Lung microvascular endothelial cell (primary cell): ENCODE measurements at regions not wholly inside any gene's neighbourhood (a gene's known extent, or its start where the extent isn't known, plus 50 kb on each side); places are given as distances from the start of the nearest gene placed in this dataset.

Experiments used
- DNase-seq, 2 donors: peaks; one replicate each; pipeline versions ENCODE4 v3.0.0 to v3.0.0-alpha.2; 2010; ENCODE audit warnings: low read depth in 2 of 2

- DNase-seq = no peak
Observed at GRCh38 chr2:23065210-23065609, 319.8 kb upstream of the KLHL29 start.

GRCh38 chr2:23065936-23066335 lies 319.0 kb upstream of the KLHL29 start:
- no peak for DNase-seq

- DNase-seq = no peak
Observed at GRCh38 chr2:23066686-23067085, 318.3 kb upstream of the KLHL29 start.

- DNase-seq = no peak
Observed at GRCh38 chr2:23069156-23069555, 315.8 kb upstream of the KLHL29 start.

- no peak for DNase-seq
Observed at GRCh38 chr2:23069923-23070322, 315.1 kb upstream of the KLHL29 start.

GRCh38 chr2:23073056-23073455 lies 311.9 kb upstream of the KLHL29 start:
- no peak for DNase-seq

GRCh38 chr2:23073671-23074070 lies 311.3 kb upstream of the KLHL29 start:
- DNase-seq = no peak

- DNase-seq = no peak
Observed at GRCh38 chr2:23077596-23077995, 307.4 kb upstream of the KLHL29 start.

- no peak for DNase-seq
Observed at GRCh38 chr2:23078784-23079434, 306.1 kb upstream of the KLHL29 start.

- DNase-seq = no peak
Observed at GRCh38 chr2:23083966-23084365, 301.0 kb upstream of the KLHL29 start.

- DNase-seq = no peak
Observed at GRCh38 chr2:23091019-23091418, 294.0 kb upstream of the KLHL29 start.

- DNase-seq = no peak
Observed at GRCh38 chr2:23091900-23092299, 293.1 kb upstream of the KLHL29 start.

- peak; percentile 2 to 13 for DNase-seq
Observed at GRCh38 chr2:23092831-23093230, 292.1 kb upstream of the KLHL29 start.

- no peak for DNase-seq
Observed at GRCh38 chr2:23093513-23093912, 291.5 kb upstream of the KLHL29 start.

- DNase-seq = no peak
Observed at GRCh38 chr2:23096906-23097602, 287.9 kb upstream of the KLHL29 start.

GRCh38 chr2:23100406-23100805 lies 284.6 kb upstream of the KLHL29 start:
- no peak for DNase-seq

- DNase-seq = no peak
Observed at GRCh38 chr2:23106242-23106785, 278.7 kb upstream of the KLHL29 start.

GRCh38 chr2:23107327-23107941 lies 277.5 kb upstream of the KLHL29 start:
- no peak for DNase-seq

- DNase-seq = no peak
Observed at GRCh38 chr2:23111263-23111662, 273.7 kb upstream of the KLHL29 start.

GRCh38 chr2:23112517-23112916 lies 272.5 kb upstream of the KLHL29 start:
- no peak for DNase-seq

- DNase-seq = no peak
Observed at GRCh38 chr2:23114299-23114698, 270.7 kb upstream of the KLHL29 start.

GRCh38 chr2:23118313-23118712 lies 266.7 kb upstream of the KLHL29 start:
- DNase-seq = no peak

GRCh38 chr2:23118894-23119293 lies 266.1 kb upstream of the KLHL29 start:
- no peak for DNase-seq
